Lower leg skin (tissue), 3 donors: ENCODE measurements at regions not wholly inside any gene's neighbourhood (a gene's known extent, or its start where the extent isn't known, plus 50 kb on each side); places are given as distances from the start of the nearest gene placed in this dataset.
"Not testable (repeated sequence)": the region's sequence is repeated elsewhere in the genome, so short reads cannot be mapped to it uniquely, and the experiment has no call there.

Source experiments
- CTCF ChIP-seq, 3 donors: fragments of 450-650 bp; IDR thresholded peaks; one replicate each; pipeline ENCODE4 v1.5.1; 2016; ENCODE audit warnings: antibody characterized with exemption in 3 of 3, mild to moderate bottlenecking in 3 of 3, moderate library complexity in 2 of 3
- POLR2A ChIP-seq, 2 donors: fragments of 450-650 bp; IDR thresholded peaks; one replicate each; pipeline ENCODE4 v1.6.1; 2016 to 2017; ENCODE audit warnings: antibody characterized with exemption in 2 of 2, mild to moderate bottlenecking in 1 of 2, moderate library complexity in 1 of 2

- not testable (repeated sequence) for TF ChIP-seq POLR2A, CTCF (IDR thresholded peaks at IDR 0.05)
These were observed 152.7 kb upstream of the PRSS12 start for GRCh38 chr4:118505491-118505890.
